NB4 (cell line): ENCODE measurements at regions not wholly inside any gene's neighbourhood (a gene's known extent, or its start where the extent isn't known, plus 50 kb on each side); places are given as distances from the start of the nearest gene placed in this dataset.

Experiments used
- DNase-seq: peaks from one replicate; pipeline ENCODE4 v3.0.0; 2010; ENCODE audit warnings: low read depth
- H3K4me3 ChIP-seq: one replicate; pipeline ENCODE4 v1.5.1; 2011; ENCODE audit warnings: mild to moderate bottlenecking, low read depth, low read length, moderate library complexity
- MAX ChIP-seq: IDR thresholded peaks from 2 replicates; pipeline ENCODE4 v1.6.1; 2011; ENCODE audit warnings: low read depth, low read length
- MYC ChIP-seq: IDR thresholded peaks from 2 replicates; pipeline ENCODE4 v1.6.1; 2011; ENCODE audit warnings: low read depth, low read length
- POLR2A ChIP-seq: IDR thresholded peaks from 2 replicates; pipeline ENCODE4 v1.6.1; 2011; ENCODE audit warnings: mild to moderate bottlenecking; ENCODE audit not compliant: insufficient read length; ENCODE audit errors: extremely low read depth
- TF ChIP-seq, protein P1 (sequence below): IDR thresholded peaks from one replicate; pipeline ENCODE4 v1.5.1; 2012; ENCODE audit warnings: low read depth, low read length

DNA sequence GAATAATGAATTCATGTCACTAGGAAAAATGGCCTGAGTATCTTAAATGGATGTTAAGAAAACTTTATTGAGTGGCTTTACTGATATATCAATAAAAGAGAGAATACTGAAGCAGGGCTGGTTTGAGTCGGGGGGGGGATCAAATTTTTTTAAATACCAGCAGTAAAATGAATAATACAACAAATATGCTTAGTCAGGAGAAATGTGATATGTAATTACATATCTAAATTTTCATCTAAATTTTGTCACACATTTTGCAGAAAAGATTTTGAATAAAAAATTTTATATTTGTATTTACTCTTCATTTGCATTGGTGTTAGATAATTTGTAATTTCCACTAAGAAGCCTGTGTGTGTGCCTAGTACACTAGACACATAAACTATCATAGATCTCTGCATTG lies 2300.2 kb downstream of the MRPL39 start:
- no peak for DNase-seq
- TF ChIP-seq, protein P1, sequence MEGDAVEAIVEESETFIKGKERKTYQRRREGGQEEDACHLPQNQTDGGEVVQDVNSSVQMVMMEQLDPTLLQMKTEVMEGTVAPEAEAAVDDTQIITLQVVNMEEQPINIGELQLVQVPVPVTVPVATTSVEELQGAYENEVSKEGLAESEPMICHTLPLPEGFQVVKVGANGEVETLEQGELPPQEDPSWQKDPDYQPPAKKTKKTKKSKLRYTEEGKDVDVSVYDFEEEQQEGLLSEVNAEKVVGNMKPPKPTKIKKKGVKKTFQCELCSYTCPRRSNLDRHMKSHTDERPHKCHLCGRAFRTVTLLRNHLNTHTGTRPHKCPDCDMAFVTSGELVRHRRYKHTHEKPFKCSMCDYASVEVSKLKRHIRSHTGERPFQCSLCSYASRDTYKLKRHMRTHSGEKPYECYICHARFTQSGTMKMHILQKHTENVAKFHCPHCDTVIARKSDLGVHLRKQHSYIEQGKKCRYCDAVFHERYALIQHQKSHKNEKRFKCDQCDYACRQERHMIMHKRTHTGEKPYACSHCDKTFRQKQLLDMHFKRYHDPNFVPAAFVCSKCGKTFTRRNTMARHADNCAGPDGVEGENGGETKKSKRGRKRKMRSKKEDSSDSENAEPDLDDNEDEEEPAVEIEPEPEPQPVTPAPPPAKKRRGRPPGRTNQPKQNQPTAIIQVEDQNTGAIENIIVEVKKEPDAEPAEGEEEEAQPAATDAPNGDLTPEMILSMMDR: no peak
- no peak for TF ChIP-seq MAX
- no peak for TF ChIP-seq POLR2A
- no peak for TF ChIP-seq MYC
- H3K4me3 ChIP-seq: no peak overlapping the region

DNA sequence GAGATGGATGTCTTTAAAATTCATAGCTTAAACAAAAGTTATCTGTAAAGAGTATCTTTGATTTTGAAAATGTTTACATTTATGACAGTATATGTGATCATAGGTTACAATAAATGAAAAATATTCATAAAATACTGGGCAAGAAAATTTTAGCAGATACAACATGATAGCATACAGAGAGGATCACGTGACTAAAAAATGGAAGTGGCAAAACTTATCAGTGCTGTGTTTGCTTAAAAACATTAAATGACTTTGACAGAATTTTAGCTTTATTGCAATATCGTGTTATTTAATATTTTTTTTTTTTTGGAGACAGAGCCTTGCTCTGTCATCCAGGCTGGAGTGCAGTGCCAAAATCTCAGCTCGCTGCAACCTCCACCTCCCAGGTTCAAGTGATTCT lies 2294.1 kb downstream of the NCAM2 start:
- TF ChIP-seq MAX (no peak), POLR2A (no peak), MYC (no peak)
- TF ChIP-seq, protein P1: no peak
- no peak for DNase-seq
- H3K4me3 ChIP-seq: no peak overlapping the region

DNA sequence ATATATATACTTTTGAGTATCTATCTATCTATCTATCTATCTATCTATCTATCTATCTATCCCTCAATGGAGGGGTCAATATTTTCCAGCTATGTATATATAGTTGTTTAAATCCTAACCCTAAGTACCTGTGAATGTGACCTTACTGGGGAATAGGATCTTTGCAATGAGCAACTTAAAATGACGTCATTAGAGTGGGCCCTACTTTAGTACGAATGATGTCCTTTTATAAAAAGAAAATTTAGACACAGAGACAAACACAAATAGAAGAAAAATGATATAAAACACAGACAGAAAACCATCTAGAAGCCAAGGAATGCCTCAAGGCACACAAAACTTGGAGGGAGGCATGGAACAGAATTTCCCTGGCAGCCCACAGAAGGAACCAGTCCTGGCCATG lies 2283.7 kb downstream of the NCAM2 start:
- DNase-seq: no peak
- TF ChIP-seq MAX: no peak
- TF ChIP-seq, protein P1: no peak
- TF ChIP-seq POLR2A: no peak
- TF ChIP-seq MYC: no peak
- no peak overlapping the region for H3K4me3 ChIP-seq

DNA sequence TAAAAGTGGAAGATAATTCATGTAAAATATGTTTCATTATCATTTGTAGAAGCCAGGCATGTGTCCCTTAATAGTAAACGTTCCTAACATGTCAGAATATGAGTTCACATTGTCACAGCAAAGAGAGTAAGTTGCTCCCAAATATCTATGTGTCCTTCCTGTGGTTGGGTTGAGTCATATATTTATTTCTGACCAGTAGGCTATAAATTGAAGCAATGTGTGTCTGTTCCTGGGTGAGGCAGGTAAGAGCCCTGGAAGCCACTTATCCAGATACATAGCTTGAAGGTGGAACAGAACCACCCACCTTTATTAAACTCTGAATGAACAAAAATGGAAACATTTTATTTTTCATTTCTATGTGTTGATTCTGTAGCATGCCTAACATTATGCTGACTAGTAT lies 2251.6 kb downstream of the NCAM2 start:
- DNase-seq: no peak
- no peak overlapping the region for H3K4me3 ChIP-seq
- TF ChIP-seq MAX (no peak), MYC (no peak), POLR2A (no peak)
- TF ChIP-seq, protein P1: no peak

DNA sequence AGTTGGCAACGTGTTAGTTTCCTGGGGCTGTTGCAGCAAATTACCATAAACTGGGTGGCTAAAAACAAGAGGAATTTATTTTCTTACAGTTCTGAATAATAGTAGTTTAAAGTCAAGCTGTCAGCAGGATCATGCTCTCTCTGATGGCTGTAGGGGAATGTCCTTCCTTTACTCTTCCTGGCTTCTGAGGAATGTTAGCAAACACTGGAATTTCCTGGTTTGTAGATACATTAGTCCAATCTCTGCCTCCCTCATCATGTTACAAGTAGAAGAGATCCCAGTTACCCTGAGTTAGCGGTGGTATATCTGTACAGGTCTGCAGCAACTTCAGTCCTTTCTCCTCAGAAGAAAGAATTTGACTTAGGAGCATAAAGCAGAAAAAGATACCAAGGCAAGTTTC lies 2249.1 kb downstream of the NCAM2 start:
- no peak for DNase-seq
- H3K4me3 ChIP-seq: no peak overlapping the region
- TF ChIP-seq POLR2A (no peak), MYC (no peak), MAX (no peak)
- TF ChIP-seq, protein P1: no peak

DNA sequence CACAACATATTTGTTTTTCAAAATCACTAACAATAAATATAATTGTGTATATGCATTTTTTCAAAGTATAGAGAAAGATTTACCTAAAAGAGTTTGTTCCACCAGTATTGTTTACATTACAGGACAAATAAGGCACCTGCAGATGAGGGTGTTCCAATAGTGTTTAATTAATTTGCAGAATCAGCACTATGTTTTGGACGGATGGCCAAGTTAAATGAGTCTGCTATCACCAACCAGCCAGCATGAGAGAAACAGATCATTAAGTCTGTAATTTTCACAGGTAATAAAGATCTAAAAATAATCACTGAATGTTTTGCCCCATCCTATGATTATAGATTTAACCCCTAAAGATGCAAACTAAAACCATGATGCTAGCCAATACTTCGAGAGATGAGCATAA lies 2247.0 kb downstream of the NCAM2 start:
- DNase-seq: no peak
- TF ChIP-seq, protein P1: no peak
- TF ChIP-seq MYC (no peak), POLR2A (no peak), MAX (no peak)
- H3K4me3 ChIP-seq: no peak overlapping the region
